HG03378 (cell line): ENCODE measurements at regions not wholly inside any gene's neighbourhood (a gene's known extent, or its start where the extent isn't known, plus 50 kb on each side); places are given as distances from the start of the nearest gene placed in this dataset.
"Not testable (repeated sequence)": the region's sequence is repeated elsewhere in the genome, so short reads cannot be mapped to it uniquely, and the experiment has no call there.

Experiments used
- ATAC-seq: cut with Tn5 transposase; IDR thresholded peaks from one replicate; pipeline ENCODE4 v1.9.1; 2021; ENCODE audit warnings: mild to moderate bottlenecking, moderate library complexity; ENCODE audit not compliant: unreplicated experiment

DNA sequence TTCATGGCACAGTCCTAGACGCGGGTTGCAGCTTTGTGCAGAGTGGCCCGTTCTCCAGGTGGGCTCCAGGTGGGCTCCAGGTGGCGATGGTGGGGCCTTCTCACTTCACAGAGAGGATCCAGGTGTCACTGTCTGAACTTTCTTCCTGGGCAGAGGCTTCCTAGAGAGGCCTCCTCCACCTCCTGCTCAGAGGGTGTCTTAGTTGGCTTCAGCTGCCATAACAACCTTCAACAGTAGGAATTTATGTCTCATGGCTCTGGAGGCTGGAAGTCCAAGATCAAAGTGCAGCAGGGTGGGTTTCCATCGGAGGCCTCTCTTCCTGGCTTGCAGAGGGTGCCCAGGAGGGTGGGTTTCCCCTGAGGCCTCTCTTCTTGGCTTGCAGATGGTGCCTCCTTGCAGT is 125.1 kb downstream of the GLRX3 start:
- no peak for ATAC-seq

DNA sequence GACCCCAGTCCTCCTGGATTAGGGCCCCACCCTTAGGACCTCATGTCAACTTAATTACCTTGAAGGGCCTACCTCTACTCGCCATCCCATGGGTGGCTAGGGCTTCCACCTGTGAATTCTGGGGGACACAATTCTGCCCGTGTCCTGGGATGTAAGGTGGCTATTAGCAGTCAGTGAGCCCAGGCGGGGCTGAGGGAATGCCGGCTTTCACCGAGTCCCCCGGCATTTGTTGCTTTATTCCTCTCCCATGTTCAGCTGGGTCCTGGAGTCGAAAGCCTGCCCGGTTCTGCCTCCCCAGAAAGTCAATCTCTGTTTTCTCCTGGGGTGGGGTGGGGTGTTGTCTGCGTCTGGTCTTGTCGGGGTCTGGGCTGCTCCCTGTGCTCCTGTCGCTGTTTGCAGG is 125.6 kb downstream of the GLRX3 start:
- no peak for ATAC-seq

DNA sequence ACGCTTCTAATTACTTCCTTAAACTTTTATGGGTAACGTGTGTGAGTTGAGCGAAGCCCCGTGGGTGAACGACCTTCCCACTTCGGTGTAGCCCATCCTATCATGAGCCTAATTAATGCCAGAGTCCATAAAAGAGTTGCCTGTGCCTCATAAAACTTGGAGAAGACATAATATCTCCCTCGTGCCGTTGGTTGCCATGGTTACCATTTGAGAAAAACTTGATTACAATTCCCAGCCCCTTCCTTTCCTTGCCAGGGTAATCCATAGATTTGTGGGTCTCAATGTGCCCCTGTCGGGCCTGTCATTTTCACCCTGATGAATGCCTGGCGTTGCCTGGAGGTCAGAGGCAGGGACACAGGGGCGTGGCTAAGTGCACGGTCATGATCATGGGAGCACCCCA is 127.1 kb downstream of the GLRX3 start:
- no peak for ATAC-seq

DNA sequence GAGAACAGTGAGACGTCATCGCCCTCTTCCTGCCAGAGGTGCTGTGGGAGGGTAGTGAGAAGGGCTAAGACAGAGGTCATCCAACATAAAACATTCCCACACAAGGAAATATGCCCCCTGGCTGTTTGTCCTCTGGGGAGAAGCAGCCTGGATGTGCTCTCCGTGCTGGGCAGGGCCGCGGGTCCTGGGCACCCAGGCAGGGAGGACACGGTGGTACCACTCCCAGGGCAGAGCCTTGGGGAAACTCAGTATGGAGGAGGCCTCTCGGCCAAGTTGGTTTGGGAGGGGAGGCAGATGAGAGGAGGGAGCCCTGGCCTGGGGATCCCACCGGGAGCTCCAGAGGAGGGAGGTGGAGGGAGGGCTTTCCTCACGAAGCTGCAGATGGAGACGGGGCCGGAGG is 129.4 kb downstream of the GLRX3 start:
- ATAC-seq, result no peak

DNA sequence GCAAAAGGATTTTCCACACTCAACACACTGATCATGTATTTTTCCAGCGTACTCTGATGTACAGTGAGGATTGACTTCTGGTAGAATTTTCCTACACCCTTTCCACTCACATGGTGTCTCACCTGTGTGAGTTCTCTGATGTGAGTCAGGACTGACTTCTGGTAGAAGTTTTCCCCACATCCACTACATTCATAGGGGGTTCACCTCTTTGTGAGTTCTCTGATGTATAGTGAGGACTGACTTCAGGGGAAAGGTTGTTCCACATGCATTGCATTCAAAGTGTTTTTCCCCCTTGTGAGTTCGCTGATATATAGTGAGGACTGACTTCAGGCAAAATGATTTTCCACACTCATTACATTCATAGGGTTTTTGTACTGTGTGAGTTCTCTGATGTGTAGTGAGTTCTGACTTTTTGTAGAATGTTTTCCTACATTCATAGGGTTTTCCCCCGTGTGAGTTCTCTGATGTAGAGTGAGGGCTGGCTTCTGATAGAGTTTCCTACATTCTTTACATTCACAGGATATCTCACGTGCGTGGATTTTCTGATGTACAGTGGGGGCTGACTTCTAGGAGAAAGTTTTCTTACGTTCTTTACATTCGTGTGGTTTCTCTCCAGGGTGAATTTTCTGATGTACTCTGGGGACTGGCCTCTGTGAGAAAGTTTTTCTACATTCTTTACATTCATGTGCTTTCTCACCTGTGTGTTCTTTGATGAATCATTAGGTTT is 146.5 kb downstream of the GLRX3 start:
- no peak for ATAC-seq

DNA sequence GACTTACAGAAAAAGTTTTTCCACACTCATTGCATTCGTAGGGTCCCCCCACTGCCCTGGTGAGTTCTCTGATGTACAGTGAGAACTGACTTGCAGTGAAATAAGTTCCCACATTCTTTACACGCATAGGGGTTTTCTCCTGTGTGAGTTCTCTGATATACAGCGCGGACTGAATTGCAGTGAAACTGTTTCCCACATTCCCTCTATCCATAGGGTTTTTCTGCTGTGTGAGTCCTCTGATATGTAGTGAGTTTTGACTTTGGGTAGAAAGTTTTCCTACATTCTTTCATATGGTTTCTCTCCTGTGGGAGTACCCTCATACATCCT is 147.0 kb downstream of the GLRX3 start:
- no peak for ATAC-seq

DNA sequence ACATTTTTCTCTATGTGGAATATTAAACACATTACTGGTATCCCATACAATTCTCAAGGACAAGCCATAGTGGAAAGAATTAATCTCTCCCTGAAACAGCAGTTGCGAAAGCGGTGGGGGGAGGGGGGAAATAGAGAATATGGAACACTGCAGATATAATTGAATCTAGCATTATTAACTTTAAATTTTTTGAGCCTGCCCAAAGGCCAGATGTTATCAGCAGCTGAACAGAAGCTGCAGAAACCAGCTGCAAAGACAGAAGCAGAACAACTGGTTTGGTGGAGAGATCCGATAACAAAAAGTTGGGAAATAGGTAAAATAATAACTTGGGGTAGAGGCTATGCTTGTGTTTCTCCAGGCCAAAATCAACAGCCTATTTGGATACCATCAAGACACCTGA is 159.6 kb downstream of the GLRX3 start:
- ATAC-seq, result not testable (repeated sequence)

DNA sequence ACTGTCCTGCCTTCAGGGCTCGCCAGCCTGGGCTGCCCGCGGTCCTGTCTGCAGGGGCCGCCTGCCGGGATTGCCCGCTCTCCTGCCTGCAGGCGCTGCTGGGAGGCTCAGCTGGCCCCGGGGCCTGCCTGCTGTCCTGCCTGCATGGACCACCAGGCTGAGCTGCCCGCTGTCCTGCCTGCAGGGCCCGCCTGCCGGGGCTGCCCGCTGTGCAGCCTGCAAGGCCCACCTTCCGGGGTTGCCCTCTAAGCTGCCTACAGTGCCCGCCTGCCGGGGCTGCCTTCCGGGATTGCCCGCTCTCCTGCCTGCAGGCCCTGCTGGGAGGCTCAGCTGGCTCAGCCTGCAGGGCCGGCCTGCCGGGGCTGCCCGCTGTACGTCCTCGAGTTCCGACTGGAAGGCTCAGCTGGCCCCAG is 164.4 kb downstream of the GLRX3 start:
- peak; percentile 37 for ATAC-seq

DNA sequence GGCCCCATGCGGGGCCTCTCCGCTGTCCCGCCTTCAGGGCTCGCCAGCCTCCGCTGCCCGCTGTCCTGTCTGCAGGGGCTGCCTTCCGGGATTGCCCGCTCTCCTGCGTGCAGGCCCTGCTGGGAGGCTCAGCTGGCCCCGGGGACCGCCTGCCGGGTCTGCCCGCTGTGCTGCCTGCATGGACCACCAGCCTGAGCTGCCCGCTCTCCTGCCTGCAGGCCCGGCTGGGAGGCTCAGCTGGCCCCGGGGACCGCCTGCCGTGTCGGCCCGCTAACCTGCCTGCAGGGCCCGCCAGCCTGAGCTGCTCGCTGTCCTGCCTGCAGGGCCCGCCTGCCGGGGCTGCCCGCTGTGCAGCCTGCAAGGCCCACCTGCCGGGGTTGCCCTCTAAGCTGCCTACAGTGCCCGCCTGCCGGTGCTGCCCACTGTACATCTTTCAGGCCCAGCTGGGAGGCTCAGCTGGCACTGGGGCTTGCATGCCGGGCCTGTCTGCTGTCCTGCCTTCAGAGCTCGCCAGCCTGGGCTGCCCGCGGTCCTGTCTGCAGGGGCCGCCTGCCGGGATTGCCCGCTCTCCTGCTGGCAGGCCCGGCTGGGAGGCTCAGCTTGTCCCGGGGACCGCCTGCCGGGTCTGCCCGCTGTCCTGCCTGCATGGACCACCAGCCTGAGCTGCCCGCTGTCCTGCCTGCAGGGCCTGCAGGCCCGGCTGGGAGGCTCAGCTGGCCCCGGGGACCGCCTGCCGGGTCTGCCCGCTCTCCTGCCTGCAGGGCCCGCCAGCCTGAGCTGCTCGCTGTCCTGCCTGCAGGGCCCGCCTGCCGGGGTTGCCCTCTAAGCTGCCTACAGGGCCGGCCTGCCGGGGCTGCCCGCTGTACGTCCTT is 165.1 kb downstream of the GLRX3 start:
- peak; percentile 64 for ATAC-seq

DNA sequence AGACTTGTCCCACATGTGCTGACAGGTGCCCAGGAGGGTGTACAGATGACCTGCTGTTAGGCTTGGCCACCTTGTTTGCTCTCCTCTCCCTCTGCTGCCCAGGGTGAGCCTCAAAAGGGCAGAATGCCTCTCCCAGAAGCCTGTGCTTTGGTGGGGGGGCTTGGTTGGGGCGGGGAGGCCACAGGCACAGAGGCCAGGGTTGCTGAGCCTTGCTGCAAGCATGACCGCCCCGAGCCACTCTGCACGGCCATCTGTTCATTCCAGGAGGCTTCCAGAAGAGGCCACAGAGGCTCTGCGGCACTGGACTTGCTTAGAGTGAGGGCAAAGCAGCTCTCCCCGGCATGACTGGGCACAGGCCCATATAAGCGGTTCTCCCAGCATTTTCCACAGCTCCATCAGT is 190.8 kb downstream of the GLRX3 start:
- ATAC-seq, result no peak

DNA sequence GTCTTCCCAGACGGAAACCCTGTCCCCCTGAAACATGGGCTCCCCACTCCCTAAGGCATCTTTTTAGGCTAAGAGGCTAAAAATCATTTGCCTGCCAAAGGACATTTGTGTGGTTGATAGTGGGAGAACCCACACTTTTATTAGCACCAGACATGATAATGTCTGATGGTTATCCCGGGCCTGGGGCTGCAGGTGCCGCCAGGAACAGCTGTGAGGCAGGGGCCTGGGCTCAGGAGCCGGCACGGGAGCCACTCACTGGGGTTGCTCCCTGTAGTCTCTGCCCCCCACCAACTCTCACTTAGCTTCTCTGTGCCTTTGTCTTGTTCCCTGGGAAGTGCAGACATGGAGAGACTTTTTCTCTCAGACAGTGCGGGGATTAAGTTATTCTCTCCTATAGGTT is 193.6 kb downstream of the GLRX3 start:
- no peak for ATAC-seq

DNA sequence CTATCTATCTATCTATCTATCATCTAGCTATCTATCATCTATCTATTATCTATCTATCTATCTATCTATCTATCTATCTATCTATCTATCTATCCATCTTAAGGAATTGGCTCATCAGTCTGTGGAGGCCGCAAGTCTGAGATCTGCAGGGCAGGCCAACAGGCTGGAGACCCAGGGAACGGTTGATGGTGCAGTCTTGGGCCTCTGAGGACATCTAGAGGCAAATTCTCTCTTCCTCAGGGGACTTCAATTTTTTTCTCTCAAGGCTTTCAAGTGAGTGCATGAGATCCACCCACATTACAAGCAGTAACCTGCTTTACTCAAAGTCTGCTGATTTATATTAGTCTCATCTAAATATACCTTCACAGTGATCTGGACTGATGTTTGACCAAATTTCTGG is 197.0 kb downstream of the GLRX3 start:
- ATAC-seq, result no peak

DNA sequence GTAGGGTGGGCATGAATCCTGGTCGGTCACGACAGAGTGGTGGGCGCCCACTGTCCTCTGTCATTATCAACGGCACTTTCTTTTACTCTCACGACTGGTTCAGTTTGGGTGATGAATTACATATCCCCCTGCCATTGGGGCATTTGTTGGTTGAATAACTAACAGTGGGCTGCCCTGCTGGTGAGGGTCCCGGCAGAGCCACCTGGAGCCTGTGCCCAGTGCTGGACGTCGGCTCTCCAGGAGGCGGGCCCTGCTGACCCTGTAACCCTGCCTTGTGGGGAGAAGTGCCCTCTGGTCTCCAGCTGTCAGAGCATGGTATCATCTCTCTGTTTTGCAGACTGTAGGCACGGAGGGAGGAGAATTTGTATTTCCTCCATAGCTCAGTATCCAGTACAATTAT is 199.1 kb downstream of the GLRX3 start:
- no peak for ATAC-seq

DNA sequence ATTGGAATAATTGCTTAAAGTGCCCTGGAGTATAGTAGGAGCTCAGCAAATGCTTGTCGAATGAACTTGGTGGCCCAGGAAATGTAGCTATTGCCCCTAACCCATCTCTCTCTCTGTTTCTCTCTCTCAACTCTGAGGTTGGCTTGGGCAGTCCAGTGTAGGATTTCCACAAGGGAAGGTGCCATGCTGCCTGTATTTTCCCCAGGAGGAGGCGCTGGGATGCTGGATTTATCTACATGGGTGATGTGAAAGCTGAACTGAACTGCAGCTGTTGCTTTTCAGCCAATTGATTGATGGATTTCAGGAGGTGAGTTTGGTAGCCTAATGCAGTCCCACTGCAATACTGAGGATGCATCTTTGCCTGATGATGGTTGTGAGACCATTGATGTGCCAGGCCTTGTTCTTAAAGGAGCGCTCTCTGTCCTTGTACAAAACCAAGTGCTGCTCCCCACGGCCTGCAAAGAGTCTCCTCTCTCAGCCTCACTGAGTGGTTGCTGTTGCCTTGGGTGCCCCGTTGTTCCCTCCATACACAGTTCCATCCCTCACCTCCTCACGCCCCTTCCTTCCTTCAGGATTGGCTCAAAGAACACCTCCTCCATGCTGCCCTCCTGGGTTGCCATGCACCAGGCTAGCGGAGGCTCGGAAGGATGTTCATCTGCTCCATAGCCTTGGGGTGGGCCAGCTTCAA is 200.6 kb downstream of the GLRX3 start:
- ATAC-seq, result no peak

DNA sequence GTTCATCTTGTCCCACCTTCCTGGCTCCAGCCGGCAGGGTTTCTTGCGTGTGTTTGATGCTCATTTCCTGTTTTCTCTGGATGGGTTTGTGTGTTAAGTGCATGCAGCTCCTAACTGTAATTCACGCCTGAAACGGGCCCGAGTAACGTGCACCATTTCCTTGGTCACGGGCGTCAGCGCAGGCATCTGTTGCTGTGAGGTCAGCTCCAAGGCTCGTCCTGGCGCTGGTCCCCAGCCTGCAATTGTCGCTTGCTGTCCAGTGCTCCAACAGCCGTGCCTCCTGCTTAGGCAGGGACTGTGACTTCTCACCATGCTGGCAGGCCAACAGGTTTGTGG is 201.1 kb downstream of the GLRX3 start:
- ATAC-seq, result no peak

DNA sequence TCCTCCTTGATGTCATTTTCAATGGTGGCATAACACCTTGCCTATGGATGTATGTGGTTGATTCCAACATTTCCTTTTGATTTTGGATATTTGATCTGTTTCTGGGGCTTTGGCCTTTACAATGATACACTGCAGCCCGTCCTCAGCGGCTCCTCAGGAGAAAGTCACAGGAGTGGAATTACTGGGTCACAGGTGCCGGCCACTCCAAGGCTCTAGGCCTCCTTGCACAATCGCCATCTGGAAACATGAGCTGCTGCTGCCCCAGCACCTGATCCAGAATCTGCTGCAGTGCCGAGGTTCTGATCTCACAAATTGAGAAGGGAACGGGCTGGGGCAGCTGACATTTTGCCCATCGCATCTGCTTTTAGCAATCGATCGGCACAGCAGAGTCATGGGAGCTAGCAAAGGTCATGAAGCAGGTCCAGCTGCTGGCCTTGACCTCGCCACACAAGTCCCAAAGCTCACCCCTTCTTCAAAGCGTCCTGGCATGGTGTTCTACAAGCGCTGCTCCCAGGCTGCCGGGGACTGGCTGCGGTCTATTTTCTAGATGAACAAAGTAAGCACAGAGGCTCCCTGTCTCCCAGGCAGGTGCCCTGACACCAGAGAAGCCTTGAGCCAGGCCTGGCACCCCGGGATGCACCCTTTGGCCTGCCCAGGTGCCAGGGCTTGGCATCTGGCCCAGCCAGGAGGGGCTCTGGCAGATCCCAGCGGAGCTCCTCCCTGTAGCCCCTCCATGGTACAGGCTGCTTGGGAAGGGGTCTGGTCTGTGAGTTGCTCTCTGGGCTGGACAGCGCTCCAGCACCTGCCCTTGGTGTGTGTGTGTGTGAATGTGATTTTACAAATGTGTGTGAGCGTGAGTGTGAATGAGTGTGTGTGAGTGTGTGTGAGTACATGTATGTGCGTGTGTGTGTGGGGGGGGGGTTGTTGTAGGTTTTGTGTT is 201.8 kb downstream of the GLRX3 start:
- no peak for ATAC-seq

DNA sequence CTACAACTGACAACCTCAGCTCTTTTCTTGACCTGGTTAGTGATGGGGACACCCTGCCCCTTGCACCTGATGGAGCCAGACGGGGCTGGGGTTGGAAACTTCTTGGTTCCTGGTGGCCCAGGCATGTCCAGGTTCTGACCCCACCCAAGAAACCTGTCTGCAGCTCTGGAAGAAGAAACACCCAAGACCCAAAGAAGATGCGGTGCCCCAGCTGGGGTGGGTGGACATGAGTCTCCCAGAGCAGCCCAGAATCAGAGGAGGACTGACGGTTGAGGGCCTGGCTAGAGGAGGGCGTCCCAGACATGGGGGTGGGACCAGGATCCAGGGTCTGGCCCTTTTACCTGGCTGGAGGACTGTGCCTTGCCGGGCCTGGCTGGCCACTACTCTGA is 202.4 kb downstream of the GLRX3 start:
- ATAC-seq, result no peak

DNA sequence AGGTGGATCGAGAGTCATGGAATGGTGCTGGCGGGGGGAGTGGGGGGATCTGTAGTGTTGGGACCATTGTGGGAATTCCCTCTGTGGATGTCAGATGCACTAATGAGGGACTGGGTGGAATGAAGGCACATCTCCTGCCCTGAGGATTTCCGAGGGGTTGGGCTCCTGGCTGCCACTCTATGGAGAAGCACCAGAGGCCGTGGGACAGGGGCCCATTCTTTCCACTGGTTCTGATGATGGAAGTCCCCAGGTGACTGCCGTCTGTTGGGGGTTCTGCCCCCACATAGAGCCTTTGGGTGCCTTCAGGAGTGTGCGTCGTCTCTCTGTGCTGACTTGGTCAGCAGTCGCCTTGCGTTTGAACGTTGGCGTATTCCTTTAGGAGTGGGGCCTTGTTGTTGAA is 202.9 kb downstream of the GLRX3 start:
- ATAC-seq, result no peak

DNA sequence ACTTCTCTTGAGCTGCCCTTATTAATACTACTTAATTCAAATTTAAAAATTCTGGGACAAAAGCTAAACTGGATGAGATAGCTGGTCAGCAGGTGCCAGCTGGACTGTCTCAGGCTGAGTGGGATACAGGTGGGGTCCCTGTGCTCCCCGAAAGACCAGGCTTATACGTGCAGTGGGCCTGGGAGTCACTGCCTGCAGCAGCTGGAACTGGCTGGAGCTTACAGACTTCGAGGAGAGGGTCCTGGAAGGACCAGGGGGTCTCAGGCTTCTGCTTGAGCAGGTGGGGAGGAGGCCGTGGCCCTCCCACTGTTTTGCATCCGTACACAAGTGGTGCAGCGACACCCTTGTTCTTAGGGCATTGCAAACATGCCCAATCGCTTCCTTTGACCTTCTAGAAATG is 203.7 kb downstream of the GLRX3 start:
- ATAC-seq, result no peak

DNA sequence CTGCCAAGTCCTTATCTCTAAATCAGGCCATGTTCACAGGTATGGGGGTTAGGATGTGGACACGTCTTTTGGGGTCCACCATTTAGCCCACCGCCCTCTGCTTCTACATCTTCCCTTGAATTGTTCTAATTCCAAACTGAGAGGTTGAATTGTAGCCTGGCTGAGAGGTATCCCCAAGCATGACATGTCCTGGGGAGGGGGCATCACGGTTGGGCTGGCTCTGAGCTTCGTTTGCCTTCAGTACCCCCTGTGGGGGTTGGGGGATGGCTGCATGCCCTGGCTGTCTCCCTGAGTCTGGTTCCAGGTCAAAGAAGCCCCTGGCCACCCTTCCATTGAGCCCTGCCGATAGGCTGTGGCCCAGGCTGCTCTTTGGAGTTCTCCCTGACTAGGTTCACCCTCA is 204.6 kb downstream of the GLRX3 start:
- ATAC-seq, result no peak

DNA sequence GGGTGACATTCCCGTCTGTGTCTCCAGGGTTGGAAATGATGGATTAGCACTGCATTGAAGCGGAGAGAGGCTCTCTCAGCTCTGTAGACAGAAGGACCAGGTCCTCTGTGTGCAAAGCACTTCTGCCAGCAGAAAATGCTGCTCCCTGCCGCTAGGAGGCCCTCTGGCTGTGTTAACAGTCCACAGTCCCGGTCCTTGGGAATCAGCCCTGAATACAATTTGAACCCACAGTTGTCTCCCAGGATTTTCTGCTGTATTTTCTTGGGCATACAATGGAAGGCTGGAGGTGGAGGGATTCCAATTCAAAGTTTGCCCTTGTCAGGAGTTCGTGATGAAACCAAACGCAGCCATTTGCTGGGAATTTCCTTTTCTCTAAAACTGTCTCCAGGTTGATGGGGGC is 205.2 kb downstream of the GLRX3 start:
- ATAC-seq, result no peak
